ENCODE measurements at regions not wholly inside any gene's neighbourhood (a gene's known extent, or its start where the extent isn't known, plus 50 kb on each side); places are given as distances from the start of the nearest gene placed in this dataset.

DNA sequence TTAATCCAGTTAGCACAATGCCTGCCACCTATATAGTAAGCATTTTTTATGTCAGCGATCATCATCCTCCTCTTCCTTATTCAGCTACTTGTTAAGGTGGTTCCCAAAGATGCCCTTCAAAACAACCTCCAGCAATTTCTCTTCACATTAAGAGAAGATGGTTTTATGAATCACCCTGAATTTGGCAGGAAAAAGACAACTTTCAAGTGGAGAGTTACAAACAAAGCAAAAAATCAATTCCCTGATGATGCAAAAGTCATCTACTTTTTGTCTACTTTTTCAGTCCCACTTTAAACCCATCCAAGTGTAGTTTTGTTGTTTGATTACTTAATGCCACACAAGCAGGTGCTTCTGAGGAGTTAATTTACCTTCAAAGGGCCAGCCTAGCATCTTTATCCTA lies 139.1 kb upstream of the SERP2 start:
- Histone ChIP-seq H3K9me3 (no peaks in the 10 kb centered on the region), H3K36me3 (no peaks in the 10 kb centered on the region), H3K27ac (no peak overlapping the region), H3K4me3 (no peak overlapping the region), H3K4me1 (peaks cover 0 to 16% (median 12%) of the 10 kb centered on the region in 3 donors), H3K27me3 (no peaks in the 10 kb centered on the region)
- intact Hi-C loops (cut with DNase I), result no loop called here
- FAIRE-seq, result no peak
- no peak for TF ChIP-seq CTCF (IDR thresholded peaks at IDR 0.05)
- no peak for ATAC-seq
- DNase-seq, result no peak
- WGBS, 2 donors, result 89 to 93% methylated on average over 1 of the region's 1 CpG

DNA sequence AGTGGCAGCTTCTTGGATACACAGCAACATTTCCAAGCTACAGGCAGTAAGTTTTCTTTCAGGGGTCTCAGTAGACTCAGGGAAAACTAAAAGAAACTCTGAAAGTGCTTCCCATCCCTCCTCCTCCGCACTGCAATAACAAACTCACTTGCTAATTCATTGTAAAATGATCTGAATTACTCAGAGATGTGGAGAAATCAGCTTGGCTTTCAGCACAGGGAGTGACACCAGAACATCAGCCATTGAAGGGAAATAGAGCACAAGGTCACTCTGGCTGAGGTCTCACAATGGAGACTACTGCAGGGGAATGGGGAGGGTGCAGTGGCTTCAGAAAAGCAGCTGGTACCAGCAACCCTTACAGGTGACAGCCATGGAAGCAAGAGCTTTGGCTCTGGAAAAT lies 137.3 kb upstream of the SERP2 start:
- Histone ChIP-seq H3K9me3 (no peaks in the 10 kb centered on the region), H3K4me1 (peaks cover 0 to 15% (median 12%) of the 10 kb centered on the region in 3 donors), H3K36me3 (no peaks in the 10 kb centered on the region), H3K4me3 (no peak overlapping the region), H3K27ac (peak overlapping the region in 2 of 4 donors; percentile 25 to 52), H3K27me3 (no peaks in the 10 kb centered on the region)
- ATAC-seq, result peak in 1 of 4 donors; percentile 19
- FAIRE-seq, result no peak
- 94 to 96% methylated on average over 1 of the region's 1 CpG for whole genome bisulfite sequencing, 2 donors
- intact Hi-C loops (cut with DNase I), result no loop called here
- no peak for TF ChIP-seq CTCF (IDR thresholded peaks at IDR 0.05)
- DNase-seq, result no peak

DNA sequence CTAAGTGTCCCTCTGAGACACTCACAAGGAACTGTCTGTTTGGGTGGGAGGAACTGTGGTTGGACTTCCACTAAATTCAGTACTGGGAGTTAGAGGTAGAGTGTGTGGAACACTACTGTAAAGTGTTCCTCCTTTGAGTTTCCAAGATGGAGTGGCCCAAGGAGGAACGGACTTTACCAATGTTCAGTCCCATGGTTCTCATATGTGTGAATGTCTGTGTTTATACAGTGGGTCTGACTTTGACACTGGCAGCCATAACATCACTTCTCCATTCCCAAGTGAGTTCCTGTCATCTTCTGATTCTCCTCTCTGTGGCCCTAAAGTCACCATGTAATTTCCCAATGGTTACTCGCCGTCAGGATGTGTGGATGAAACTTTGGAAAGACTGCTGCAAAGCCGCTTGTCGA lies 136.8 kb upstream of the SERP2 start:
- Histone ChIP-seq H3K27me3 (no peaks in the 10 kb centered on the region), H3K36me3 (no peaks in the 10 kb centered on the region), H3K27ac (peak overlapping the region in 2 of 4 donors; percentile 25 to 52), H3K9me3 (no peaks in the 10 kb centered on the region), H3K4me1 (peaks cover 0 to 11% (median 8%) of the 10 kb centered on the region in 3 donors), H3K4me3 (no peak overlapping the region)
- DNase-seq, result no peak
- TF ChIP-seq CTCF (IDR thresholded peaks at IDR 0.05), result no peak
- ATAC-seq, result no peak
- intact Hi-C loops (cut with DNase I), result no loop called here
- no peak for FAIRE-seq
- 85 to 89% methylated on average over 5 of the region's 5 CpGs for WGBS, 2 donors

- TF ChIP-seq CTCF (IDR thresholded peaks at IDR 0.05), result no peak
- 50 to 51% methylated on average over 4 of the region's 4 CpGs for WGBS, 2 donors
- H3K27ac ChIP-seq, result peak overlapping the region in 2 of 4 donors; percentile 25 to 52
- ATAC-seq (peak; percentile 36 to 85 (median 76)), FAIRE-seq (peak; percentile 5), DNase-seq (peak in 3 of 6 donors; percentile 11 to 32 (median 26))
- H3K36me3 ChIP-seq, result no peaks in the 10 kb centered on the region
- intact Hi-C loops (cut with DNase I), result no loop called here
- no peaks in the 10 kb centered on the region for H3K9me3 ChIP-seq
- no peak overlapping the region for H3K4me3 ChIP-seq
- no peaks in the 10 kb centered on the region for H3K27me3 ChIP-seq
- H3K4me1 ChIP-seq, result peaks cover 0 to 8% (median 6%) of the 10 kb centered on the region in 3 donors
Measured at GRCh38 chr13:44237276-44237767, 136.3 kb upstream of the SERP2 start.

- FAIRE-seq (no peak), ATAC-seq (peak in 1 of 4 donors; percentile 25), DNase-seq (no peak)
- H3K27ac ChIP-seq, result peak overlapping the region in 2 of 4 donors; percentile 20 to 25
- 82 to 91% methylated on average over 4 of the region's 4 CpGs for WGBS, 2 donors
- TF ChIP-seq CTCF (IDR thresholded peaks at IDR 0.05), result no peak
- peaks cover 0 to 2% (median 0%) of the 10 kb centered on the region in 3 donors for H3K4me1 ChIP-seq
- H3K27me3 ChIP-seq, result no peaks in the 10 kb centered on the region
- H3K4me3 ChIP-seq, result no peak overlapping the region
- H3K9me3 ChIP-seq, result no peaks in the 10 kb centered on the region
- intact Hi-C loops (cut with DNase I), result no loop called here
- no peaks in the 10 kb centered on the region for H3K36me3 ChIP-seq
Measured at GRCh38 chr13:44237881-44238421, 135.7 kb upstream of the SERP2 start.
